Occipital lobe (tissue), 1 donor: ENCODE measurements at regions not wholly inside any gene's neighbourhood (a gene's known extent, or its start where the extent isn't known, plus 50 kb on each side); places are given as distances from the start of the nearest gene placed in this dataset.
A peak's percentile ranks its signal among the peaks of the same experiment; 100 is the strongest.
"Not testable (repeated sequence)": the region's sequence is repeated elsewhere in the genome, so short reads cannot be mapped to it uniquely, and the experiment has no call there.

Source experiments
- DNase-seq: peaks from one replicate; lab custom pipeline; 2025; lab: John Stamatoyannopoulos, UW

GRCh38 chr10:101280511-101280910 lies 51.2 kb upstream of the LBX1 start:
- no peak for DNase-seq

GRCh38 chr10:101280921-101281320 lies 51.7 kb upstream of the LBX1 start:
- DNase-seq, result not testable (repeated sequence)

GRCh38 chr10:101282947-101283346 lies 53.7 kb upstream of the LBX1 start:
- no peak for DNase-seq

DNA sequence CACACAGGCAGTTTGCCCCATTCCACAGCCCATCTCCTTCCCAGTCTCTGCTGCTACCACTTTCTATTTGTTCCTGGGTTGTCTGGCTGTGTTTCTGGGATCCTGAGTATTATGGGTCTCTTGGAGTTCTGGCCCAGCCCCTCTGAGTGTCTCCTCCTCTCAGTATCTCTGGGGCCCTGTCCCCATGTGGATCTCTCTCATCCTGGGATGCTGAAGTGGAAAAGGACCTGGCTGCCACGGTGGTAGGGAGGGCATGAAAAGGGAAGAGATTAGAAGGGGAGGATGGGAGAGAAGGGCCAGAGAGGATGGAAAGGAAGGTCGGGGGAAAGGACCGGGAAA lies 54.5 kb upstream of the LBX1 start:
- no peak for DNase-seq

DNA sequence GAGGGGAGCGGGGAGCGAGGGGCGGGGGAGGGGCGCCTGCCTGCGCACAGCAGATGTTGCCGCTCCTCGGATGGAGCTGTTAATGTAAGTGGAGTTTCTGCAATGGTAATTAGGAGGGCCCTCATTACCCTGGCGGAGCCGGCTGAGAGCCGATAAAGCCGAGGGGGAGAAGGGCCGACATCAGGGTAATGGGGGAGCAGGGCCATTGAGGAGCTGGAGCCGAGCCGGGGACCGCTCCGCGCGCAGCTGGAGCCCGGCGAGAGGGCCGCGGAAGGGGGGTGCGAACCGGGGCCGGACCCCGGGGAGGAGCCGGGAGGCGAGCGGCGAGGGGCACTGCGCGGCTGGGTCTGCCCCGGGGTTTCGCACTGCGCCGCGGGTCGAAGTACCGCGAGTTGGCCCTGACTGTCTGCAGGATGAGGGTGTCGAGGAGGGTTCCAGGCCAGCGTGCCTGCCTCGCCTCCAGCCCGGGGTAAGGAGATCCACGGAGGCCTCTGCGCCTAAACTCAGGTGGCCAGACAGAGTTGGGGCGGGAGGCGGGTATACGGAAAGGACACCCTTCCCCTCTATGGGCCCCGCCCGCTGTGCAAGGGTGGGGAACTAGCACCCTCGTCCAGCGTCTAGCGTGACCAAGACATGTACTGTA lies 55.0 kb upstream of the LBX1 start:
- DNase-seq, result no peak

DNA sequence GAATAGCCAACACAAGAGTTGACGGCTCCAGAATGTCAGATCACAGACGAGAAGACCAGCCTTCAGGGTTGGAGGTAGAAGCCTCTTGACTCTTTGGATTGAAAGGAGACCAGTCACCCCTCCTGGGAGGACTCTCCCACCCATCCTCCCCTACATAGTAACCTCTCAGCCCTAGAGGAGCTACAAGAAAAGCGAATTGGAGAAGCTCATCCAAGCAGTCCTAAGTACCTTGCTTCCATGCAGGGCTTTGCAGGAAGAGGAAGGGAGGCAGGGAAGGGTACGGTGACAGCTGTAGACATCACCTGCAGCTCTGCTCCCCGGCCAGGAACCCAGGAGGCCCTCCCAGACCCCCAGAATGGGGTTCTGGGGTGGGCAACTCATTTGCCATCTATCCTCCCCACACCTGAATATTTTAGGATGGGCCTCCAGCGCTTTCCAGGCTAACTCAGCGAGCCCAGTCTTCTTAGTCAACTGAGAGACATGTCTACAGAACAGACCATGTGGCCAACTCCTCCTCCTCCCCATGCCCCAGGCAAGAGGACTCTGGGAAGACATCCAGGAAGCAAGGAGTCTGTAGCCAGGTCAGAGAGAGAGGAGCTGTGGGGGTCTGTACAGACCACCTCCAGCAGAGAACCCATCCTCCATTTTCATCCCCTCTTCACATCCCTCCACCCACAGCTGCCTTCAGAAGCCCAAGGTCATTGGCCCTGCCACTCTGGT lies 55.6 kb upstream of the LBX1 start:
- DNase-seq, result no peak

DNA sequence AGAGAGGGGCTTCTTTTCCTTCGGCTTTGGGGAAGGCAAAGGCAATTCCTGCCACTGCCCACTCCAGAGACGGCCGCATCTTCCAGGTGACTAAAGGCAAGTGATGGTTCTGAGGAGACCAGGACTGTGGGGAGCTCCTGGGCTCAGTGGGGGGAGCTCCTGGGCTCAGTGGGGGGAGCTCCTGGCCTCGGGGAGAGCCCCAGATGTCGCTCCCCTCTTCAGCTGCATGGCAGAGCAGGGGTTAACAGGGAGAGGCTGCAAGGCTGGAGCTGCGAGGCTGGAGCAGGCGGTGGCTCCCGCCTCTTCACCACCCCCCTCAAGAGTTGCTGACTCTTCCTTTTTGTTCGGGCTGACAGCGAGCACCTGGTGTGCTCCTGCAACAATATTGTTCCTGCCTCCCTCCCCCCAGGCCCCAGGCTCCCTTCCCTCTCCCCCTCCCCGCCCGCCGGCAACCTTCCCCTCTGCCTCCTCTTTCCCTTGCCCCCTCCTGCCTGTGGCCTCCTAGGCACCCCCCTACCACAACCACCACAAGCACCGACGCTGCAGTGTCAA lies 56.3 kb upstream of the LBX1 start:
- no peak for DNase-seq

DNA sequence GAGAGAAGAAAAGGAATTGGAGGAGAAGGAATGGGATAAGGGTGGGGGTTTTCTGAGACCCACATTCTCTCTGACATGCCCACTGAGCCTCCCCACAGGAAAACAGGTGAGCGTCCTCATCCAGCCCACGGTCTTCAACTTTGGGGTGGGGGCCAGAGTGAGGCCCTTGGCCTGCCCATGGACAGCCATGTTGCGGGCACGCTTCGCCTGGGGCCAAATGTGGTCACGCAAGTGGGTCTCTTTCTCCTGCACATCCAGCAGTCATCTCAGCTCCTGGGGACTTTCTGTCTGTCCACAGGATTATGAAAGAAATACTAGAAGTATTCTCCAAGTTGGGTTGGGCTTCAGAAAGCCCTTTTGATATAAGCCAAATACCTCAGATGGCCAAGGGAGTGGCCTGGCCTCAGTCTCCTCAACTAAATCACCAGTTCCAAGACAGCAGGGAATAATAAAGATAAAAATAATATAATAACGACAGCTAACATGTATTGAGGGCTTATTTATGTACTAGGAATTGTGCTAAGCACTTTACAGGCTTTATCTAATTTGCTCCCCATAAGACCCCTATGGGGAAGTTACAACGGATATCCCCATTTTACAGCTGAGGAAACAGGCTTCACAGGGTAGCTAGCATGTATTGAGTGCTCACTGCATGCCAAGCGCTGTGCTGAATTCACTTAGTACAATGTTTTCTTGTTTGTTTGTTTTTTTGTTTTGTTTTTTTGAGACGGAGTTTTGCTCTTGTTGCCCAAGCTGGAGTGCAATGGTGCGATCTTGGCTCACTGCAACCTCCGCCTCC lies 57.2 kb upstream of the LBX1 start:
- no peak for DNase-seq

DNA sequence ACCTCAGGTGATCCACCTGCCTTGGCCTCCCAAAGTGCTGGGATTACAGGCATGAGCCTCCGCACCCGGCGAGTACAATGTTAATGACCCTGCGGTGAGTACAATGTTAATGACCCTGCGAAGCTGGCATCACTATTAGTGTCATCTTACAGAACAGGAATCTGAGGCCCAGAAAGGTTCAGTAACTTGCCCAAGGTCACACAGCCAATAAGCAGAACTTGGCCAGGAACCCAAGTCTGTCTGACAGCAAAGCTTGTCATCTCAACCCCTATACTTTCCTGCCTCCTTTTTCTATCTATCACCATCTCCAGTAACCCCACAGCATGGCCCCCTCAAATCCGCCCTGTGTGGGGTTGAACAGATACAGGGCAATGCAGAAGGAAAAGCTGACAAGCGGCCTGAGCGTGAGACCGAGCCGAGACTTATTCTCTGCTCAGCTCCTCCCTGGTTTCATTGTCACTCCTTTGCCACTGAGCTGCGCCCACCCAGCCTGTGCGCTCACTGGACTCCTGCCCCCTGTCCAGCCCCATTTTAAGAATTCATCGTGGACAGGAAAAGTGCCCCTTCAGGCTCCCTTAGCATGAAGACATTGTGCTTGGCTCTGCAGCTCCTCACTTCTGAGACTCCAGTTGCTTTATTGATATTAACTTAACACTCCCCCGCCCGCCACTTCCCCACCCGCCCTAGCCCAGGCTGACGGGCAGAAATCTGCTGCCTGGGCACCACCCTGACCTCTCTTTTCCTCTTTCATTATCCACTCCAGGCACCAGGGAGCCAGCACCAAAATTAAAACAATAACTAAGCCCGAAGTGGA lies 58.1 kb upstream of the LBX1 start:
- DNase-seq, result no peak

DNA sequence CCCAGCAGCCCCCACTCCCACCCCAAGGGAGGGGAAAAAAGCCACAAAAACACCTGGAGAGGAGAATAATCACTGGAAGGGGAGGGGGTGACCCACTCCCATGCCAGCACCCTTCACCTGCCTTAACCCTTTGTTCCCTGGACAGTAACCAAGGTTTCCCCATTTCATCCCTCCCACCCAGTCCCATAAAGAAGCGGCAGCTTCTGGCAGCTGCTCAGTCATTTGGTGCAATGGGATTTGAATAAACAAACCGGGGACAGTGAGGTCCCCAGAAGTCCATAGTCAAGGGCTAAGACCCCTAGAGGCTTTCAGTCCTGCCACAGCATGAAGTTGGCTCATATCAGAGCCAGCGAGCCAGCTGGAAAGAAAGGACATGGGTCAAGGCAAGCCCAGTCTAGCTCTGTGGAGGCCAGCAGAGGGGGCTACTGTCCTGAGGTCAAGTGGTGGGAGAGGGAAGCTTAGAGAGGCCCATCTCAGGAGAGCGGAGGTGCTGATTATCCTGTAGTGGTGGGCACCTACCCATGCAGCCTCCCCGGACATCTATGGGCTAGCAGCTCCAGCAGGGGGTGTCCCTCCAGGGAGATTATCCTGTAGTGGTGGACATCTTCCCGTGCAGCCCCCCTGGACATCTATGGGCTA lies 58.9 kb upstream of the LBX1 start:
- DNase-seq, result no peak

- no peak for DNase-seq
These were observed 60.3 kb upstream of the LBX1 start for GRCh38 chr10:101289541-101289940.

DNA sequence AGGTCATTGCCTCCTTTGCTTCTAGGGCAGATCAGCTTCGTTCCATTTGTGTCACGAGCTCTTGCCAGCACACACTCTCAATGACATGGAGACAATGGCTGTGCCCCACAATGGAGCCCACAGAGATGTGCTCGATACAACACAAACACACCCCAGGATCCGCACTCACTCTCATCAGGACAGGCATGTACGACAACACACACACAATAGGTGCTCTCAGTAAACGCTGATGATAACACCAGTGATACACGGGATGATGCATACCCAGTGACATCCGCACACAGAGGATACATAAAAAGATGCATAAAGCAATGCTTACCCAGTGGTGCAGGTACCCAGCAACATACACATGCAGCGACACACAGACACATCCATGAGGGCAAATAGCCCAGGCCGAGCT lies 61.2 kb upstream of the LBX1 start:
- no peak for DNase-seq

GRCh38 chr10:101290881-101291280 lies 61.6 kb upstream of the LBX1 start:
- no peak for DNase-seq

DNA sequence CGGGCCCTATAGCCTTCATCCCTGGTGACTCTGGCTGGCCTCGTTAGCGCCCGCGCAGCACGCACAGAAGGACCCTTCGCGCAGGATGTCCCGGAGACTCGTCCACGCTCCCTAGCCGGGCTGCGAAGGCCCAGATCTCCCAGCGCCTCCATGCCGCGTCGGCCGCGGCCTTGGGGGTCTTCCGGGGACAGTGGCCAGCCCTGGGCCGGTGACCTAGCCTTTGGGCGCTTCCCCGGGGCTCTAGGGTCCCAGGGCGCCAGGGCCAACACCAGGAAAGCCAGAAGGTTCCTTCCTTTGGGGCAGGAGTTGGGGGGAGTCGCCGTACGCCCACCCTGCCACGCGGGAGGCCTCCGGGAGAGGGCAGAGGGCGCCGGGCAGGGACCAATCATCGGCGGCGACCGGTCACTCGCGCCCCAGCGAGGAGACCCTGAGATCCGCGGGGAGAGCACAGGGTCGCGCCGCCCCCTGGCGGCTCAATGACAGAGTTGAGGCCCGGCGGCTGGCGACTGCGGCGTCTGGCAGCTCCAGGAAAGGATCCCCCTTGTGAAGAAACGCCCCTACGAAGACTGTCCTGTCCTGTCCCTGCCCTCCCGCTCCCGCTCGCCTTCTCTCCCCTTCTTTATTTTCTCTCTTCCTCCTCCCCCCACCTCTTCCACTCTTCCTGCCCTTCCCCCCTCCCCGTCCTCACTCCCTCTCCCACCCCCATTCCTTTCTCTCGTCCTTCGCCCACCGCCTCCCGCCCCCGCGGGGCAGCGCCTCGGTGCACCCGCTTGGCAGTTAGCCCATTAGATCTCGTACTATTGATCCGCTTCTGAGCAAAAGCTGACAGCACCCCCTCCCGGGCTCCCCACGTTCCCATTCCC lies 62.3 kb upstream of the LBX1 start:
- no peak for DNase-seq

- peak; percentile 59 for DNase-seq
These were observed 61.6 kb upstream of the BTRC start for GRCh38 chr10:101292194-101293006.

GRCh38 chr10:101293007-101293723 lies 60.8 kb upstream of the BTRC start:
- no peak for DNase-seq

GRCh38 chr10:101294109-101294508 lies 59.9 kb upstream of the BTRC start:
- DNase-seq, result no peak

DNA sequence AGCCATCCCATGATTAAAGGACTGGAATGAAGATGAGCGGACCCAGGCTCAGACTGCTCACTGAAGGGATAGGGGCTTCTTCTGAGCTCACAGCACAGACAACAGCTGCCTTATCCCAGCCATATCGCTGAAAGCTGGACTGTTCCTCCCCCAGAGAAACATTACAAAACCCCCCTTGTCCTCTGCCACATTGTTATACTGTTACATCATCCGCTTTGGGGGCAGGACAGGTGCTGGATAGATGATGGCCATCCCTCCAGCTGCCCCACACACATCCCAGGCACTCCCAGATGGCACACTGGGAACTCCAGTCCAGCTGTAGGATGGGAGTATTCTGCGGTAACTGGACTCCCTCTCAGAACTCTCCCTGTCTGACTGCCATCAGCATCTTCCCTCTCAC lies 58.7 kb upstream of the BTRC start:
- no peak for DNase-seq
